Activated effector memory CD4-positive, alpha-beta T cell treated with anti-CD3 and anti-CD28 coated beads, Interleukin-2, amount 50 U/mL, for 16 hours (primary cell): ENCODE measurements at regions not wholly inside any gene's neighbourhood (a gene's known extent, or its start where the extent isn't known, plus 50 kb on each side); places are given as distances from the start of the nearest gene placed in this dataset.

Source experiments
- DNase-seq: peaks from one replicate; pipeline ENCODE4 v3.0.0-alpha.2; 2020

DNA sequence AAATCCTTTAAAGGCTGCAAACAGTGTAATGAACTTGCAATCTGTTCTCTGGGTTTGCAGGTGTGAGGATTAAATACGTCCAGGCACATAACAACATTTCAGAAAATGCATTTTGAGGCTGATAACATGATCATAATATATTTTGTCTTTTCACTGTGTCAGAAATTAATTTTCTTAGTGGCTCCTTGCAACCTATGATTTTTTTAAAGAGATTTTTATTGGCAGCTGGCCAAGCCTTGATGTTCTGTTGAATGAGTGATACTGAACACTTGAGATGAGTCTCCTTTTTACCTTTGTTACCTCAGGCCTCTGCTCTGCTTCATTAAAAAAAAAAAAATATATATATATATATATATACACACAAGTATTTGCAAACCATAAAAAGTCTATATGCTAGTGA, 68.2 kb upstream of the TENM3 start:
- no peak for DNase-seq

DNA sequence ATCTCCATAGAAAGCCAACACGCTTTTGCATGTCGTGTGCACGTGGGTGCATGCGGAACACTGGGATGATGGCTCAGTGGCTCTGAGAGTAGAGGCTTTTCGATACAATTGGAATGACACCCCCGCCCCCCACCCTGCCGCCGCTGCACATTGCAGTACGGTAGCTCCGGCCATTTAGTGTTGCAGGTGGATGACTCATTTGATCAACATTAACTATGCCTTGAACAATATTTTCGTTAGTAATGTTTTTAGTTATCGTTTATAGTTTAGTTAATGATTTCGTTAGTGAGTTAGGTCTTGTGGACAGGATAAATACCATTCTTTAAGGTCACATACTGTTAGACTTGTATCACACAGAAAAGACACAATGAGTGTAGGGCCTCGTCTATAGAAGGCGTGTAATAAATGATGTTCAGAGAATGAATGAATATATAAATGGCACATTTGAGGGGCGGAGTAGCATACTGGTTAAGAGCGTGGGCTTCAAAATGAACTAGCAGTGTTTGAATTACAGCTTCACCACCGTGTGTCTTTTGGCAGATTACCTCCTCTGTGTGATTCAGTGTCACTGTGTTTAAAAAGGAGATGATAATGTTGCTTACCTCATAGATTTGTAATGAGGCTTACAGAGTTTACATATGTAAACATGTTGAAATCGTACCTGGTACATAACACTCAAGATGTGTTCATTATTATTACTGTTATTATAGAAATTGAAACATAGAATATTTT, 67.2 kb upstream of the TENM3 start:
- DNase-seq, result no peak

DNA sequence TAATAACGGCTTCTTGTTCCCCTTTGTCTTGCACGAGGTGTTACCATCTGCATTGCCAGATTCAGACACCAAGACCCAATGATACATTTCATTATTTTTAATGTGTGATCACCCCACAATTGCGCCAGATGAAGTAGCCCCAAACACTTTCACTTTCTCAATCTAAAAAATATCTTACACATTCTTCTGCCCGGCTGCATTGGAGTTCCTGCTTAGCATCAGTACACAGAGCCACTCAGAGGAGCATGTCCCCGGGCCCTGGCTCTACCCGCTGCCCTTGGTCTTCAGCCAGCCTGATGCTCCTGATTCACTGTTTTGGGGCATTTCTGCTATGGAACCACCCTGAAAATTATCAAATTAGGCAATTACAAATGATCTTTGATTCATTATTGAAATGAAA, 66.0 kb upstream of the TENM3 start:
- no peak for DNase-seq

DNA sequence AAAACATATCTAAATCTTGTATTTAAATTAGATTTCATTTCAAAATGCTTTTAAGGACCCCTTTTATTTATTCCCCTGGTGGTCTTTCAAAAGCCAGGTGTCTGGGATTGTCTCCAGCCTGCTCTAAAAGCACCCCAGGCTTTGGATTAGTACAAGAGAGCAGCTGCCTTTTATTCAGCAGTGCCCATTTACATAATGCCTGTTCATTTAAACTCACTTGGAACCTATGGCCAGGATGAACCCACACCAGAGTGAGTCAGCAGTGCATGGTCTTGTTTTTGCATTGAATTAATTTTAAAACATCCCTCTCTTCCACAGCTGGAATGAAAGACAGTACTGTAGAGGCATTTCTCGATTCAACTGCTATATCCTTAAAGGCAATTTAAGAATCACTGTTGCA, 64.1 kb upstream of the TENM3 start:
- DNase-seq, result no peak

DNA sequence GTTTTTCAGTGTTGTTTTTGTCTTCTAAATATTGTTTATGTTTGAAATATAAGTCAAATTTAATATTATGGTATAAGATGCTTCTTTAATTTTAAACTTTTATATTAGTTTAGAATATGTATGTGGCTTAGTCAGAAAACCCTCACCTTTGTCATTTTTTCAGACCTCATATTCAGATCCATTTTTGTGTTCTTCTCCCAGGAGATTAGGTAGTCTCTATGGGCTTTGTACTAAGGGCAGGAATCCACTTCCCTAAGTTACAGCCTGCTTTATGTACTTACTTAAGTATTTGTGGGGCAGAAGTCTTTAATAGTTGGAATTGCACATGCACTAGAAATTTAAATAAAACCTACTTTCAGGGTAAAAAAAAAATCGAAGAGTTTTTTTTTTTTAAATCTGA, 63.5 kb upstream of the TENM3 start:
- no peak for DNase-seq

DNA sequence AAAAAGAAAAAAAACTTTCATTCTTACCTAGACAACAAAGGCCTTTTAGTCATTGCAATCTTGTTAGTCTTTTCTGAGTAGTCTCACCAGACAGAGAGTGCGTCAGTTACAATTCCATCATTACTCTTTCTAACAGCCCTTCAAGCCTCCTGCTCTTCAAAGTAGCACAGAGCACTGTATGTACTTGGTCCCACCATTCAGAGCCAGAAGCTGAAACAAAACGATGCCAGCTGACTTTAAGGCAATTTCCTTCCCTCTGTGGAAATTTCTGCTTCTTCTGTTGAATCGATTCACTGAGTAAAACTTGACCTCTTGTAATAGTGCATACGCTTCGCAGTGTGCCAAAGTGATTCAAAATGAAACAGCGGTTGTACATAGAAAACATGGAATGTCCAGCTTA, 57.7 kb upstream of the TENM3 start:
- no peak for DNase-seq

DNA sequence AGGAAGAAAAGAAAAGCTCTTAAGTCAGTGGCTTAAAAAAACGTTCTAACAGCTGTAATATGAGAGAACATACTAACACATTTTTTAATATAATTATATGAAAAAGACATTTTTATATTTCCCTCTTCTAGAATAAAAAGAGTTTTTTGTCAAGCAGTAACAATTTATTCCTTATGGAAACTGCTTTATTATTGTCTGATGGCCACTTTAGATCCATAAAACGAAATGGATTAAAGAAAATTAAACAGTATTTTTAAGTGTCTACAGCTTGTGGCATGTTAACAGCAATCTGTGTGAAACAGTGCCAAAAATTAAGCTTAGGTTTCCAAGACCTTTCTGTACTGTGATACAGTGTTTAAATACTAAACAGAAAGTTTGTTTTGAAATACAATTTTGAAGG, 55.5 kb upstream of the TENM3 start:
- DNase-seq, result no peak

DNA sequence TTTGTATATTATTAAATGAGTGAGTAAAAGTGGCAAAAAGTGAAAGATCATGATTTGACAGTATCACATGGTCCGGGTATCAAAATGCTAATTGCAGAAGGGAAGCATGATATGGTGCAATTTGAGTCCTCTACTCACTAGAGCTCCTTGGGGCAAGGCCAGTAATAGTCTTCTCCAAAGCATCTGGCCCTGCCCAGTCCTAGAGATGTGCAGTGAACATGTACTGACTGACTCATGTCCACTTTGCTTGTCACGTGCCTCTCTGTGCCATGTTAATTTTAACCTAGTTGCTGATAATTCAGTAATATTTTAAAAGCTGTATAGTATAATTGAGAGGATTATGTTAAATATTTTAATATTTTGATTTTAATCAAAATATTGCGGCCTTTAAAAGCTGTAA, 54.6 kb upstream of the TENM3 start:
- no peak for DNase-seq

DNA sequence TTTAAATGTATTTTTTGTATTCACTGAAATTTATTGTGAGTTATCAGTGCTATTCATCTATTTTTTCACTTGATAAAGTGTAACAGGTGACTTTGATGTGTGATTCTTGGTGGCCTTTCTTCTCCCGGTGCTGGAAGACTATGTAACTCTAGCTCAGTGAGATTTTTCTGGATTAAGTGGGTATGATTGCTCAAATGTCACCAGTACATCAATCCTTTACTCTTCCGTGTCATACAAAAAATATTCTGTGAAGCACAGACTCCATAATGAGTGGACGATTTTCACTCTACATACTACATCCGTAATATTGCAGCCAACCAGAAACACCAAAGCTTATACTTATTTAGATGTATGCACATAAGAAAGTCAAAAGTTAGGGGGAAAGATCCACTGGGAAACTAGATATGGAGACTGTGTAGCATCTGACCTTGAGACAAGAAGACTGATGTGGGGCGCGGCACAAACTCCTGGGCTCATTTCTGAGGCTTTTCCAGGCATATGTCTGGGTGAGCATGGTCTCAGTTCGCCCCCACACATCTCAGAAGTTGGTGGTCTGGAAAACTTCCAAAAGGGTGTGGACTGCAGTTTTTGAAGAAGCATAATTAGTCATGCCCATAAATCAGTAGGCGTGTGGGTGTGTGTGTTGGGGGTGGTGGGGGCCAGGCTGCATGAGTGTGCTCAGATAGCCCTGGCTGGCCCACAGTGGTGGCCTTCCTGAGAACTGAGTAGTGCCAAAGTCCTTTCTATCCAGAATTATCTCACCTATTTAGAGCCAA, 53.9 kb upstream of the TENM3 start:
- no peak for DNase-seq

DNA sequence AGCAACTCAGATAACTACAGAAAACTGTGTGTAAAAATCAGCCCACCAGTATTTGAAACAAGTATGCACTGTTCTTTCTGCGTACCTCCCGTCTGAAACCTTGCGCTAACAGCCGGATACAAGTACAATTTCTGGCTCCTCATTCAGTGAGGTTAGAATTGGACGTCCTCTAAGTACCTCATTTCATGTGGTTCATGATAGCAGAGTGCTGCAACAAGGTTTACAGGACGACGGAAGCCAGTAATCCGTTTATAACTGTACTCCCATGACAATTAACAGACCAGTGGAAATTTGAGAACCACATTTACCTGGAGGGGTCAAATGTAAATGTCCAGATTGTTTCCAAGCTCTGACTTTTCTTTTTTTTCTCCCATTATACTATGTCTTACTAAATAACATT, 52.9 kb upstream of the TENM3 start:
- DNase-seq, result no peak

DNA sequence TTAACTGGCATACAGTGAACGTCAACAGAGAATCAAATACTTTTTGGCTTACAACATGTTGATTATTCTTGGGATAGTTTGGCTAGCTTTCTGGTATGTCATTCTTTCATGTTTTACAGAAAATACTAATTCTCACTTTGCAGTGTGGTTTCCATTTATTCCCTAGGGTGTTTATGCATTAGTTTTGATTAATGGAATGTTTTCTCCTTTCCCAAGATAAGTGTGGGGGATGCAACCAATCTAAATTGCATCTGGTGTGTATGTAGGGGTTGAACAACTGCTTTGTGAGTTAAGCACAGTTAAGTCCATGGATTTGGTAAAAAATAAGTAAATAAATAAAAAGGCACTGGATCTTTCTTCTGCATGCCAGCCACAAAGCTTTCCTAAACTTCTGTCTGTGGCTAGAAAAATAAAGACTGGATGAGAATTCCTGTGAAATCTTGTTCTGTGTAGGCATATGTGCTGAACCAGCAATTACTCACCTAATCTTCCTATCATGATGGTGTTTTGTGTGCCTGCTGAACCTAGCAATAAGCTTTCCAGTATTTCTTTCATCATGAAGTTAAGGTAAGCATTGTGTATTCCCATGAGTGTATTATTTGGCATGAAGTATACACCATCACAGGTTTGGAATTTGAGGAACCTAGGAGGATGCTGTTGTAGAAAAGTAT, 50.6 kb upstream of the TENM3 start:
- DNase-seq, result no peak

DNA sequence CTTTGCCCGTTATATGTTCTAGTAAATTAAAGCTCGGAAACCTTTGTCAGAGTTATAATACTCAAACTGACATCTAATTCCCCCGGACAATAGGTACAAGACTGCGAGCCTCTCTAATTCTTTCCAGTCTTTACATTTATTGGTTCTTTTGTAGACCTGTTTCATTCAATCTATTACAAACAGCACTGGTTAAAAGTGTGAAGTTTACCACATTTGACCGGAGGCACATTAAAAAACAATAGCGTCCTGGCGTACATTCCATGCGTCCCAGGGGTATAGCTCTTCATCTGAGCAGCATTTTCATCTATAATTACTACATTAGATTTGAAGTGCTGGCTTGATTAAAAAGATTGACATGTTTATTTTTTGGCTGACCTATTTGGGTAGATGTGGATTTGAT, 49.9 kb upstream of the TENM3 start:
- DNase-seq, result no peak
